ENCODE measurements at regions not wholly inside any gene's neighbourhood (a gene's known extent, or its start where the extent isn't known, plus 50 kb on each side); places are given as distances from the start of the nearest gene placed in this dataset.

DNA sequence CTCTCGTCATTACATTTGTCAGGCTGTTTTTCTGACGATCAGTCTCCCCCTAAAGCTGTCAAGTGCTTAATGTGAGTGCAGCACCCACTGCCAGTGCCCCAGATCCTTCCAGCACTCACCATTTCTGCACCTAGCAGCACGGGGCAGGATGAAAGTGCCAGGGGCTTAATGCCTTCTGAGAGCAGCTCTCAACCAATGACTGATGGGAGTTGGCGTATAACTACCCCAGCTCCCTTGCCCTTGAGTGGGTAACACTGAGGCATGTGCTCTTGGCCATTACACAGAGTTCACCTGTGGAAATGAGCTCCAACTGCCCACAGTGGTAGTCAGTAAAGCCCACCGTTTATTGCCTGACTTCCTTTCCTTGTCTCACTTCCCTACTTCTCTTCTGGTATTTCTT is 226.2 kb upstream of the BCOR start:
- H3K27me3 ChIP-seq (ENCODE audit: insufficient read depth, low read depth), result no peaks in the 10 kb centered on the region
- no peak overlapping the region for H2AFZ ChIP-seq
- no peak overlapping the region for H3K4me3 ChIP-seq
- H3K4me2 ChIP-seq, result no peak overlapping the region
- ChIA-PET CTCF (no interaction called here), POLR2A (ENCODE audit: unreplicated experiment) (no interaction called here)
- H3K36me3 ChIP-seq (ENCODE audit: low read depth), result no peaks in the 10 kb centered on the region
- no peaks in the 10 kb centered on the region for H3K9me2 ChIP-seq (ENCODE audit: insufficient read depth)
- DNase-seq, result no peak
- TF ChIP-seq, protein P1, sequence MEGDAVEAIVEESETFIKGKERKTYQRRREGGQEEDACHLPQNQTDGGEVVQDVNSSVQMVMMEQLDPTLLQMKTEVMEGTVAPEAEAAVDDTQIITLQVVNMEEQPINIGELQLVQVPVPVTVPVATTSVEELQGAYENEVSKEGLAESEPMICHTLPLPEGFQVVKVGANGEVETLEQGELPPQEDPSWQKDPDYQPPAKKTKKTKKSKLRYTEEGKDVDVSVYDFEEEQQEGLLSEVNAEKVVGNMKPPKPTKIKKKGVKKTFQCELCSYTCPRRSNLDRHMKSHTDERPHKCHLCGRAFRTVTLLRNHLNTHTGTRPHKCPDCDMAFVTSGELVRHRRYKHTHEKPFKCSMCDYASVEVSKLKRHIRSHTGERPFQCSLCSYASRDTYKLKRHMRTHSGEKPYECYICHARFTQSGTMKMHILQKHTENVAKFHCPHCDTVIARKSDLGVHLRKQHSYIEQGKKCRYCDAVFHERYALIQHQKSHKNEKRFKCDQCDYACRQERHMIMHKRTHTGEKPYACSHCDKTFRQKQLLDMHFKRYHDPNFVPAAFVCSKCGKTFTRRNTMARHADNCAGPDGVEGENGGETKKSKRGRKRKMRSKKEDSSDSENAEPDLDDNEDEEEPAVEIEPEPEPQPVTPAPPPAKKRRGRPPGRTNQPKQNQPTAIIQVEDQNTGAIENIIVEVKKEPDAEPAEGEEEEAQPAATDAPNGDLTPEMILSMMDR (conservative IDR thresholded peaks at IDR 0.05), result no peak
- no peaks in the 10 kb centered on the region for H3K9me3 ChIP-seq (ENCODE audit: insufficient read depth, low read depth)
- BruUV-seq (replicated peaks), result no TSS peak
- H3F3A ChIP-seq (ENCODE audit: insufficient read depth, low read depth), result no peaks in the 10 kb centered on the region
- H3K27ac ChIP-seq, result no peak overlapping the region
- H3K4me1 ChIP-seq (replicated peaks; ENCODE audit: insufficient read depth), result no peaks in the 10 kb centered on the region
- intact Hi-C loops (cut with micrococcal nuclease; ENCODE audit: unreplicated experiment), result no loop called here
- no peaks in the 10 kb centered on the region for H3K79me2 ChIP-seq (ENCODE audit: low read depth)
- no peaks in the 10 kb centered on the region for H4K20me1 ChIP-seq (ENCODE audit: insufficient read depth)

DNA sequence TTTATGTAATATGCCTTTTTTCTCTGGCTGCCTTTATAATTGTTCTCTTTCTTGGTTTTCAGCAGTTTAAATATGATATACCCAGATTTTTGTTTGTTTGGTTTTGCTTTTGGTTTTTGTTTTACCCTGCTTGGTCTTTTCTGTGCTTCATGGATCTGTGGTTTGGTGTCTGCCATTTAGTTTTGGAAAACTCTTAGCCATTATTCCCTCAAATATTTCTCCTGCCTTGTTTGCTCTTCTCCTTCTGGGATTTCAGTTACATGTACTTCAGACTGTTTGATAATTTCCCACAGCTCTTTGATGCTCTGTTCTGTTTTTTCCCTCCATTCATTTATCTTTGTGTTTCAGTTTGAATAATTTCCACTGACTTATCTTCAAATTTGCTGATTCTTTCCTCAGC is 223.1 kb upstream of the BCOR start:
- no peak overlapping the region for H3K4me3 ChIP-seq
- no TSS peak for BruUV-seq (replicated peaks)
- no peaks in the 10 kb centered on the region for H4K20me1 ChIP-seq (ENCODE audit: insufficient read depth)
- no peaks in the 10 kb centered on the region for H3K27me3 ChIP-seq (ENCODE audit: insufficient read depth, low read depth)
- no peaks in the 10 kb centered on the region for H3K9me3 ChIP-seq (ENCODE audit: insufficient read depth, low read depth)
- no peak overlapping the region for H3K4me2 ChIP-seq
- no peaks in the 10 kb centered on the region for H3K4me1 ChIP-seq (replicated peaks; ENCODE audit: insufficient read depth)
- no peak overlapping the region for H2AFZ ChIP-seq
- no peak overlapping the region for H3K27ac ChIP-seq
- POLR2A ChIA-PET (ENCODE audit: unreplicated experiment), result no interaction called here
- TF ChIP-seq, protein P1 (conservative IDR thresholded peaks at IDR 0.05), result no peak
- TF ChIP-seq EZH2 (IDR thresholded peaks at IDR 0.05; ENCODE audit: low read depth), result no peak
- no peaks in the 10 kb centered on the region for H3K79me2 ChIP-seq (ENCODE audit: low read depth)
- CTCF ChIA-PET, result no interaction called here
- H3K9me2 ChIP-seq (ENCODE audit: insufficient read depth), result no peaks in the 10 kb centered on the region
- intact Hi-C loops (cut with micrococcal nuclease; ENCODE audit: unreplicated experiment), result no loop called here
- DNase-seq, result no peak
- no peaks in the 10 kb centered on the region for H3F3A ChIP-seq (ENCODE audit: insufficient read depth, low read depth)
- no peaks in the 10 kb centered on the region for H3K36me3 ChIP-seq (ENCODE audit: low read depth)

DNA sequence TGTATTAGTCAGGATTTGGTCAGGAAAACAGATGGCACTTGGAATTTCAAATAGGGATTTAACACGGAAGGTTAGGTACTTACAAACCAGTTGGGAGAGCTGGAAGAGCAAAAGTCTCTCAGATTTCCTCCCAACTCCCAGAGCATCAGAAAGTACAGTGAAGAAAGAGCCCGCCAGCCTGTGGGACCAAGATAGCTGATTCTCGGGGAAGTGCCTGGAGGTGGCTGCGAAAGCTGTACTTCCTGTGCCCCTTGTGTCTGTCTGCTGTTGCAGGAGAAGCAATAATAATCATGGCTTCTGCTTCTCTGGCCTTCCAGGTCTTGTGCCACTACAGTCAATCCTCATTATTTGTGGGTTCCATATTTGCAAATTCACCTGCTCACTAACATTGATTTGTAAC is 221.0 kb upstream of the BCOR start:
- Histone ChIP-seq H3K4me3 (no peak overlapping the region), H3K27me3 (ENCODE audit: insufficient read depth, low read depth) (no peaks in the 10 kb centered on the region), H3K4me1 (replicated peaks; ENCODE audit: insufficient read depth) (no peaks in the 10 kb centered on the region), H3K9me2 (ENCODE audit: insufficient read depth) (no peaks in the 10 kb centered on the region), H3K79me2 (ENCODE audit: low read depth) (no peaks in the 10 kb centered on the region), H3F3A (ENCODE audit: insufficient read depth, low read depth) (no peaks in the 10 kb centered on the region), H3K27ac (no peak overlapping the region), H2AFZ (no peak overlapping the region), H3K36me3 (ENCODE audit: low read depth) (no peaks in the 10 kb centered on the region), H3K4me2 (no peak overlapping the region), H4K20me1 (ENCODE audit: insufficient read depth) (no peaks in the 10 kb centered on the region), H3K9me3 (ENCODE audit: insufficient read depth, low read depth) (no peaks in the 10 kb centered on the region)
- POLR2A ChIA-PET (ENCODE audit: unreplicated experiment), result no interaction called here
- DNase-seq, result no peak
- intact Hi-C loops (cut with micrococcal nuclease; ENCODE audit: unreplicated experiment), result no loop called here
- BruUV-seq (replicated peaks), result no TSS peak
- CTCF ChIA-PET, result no interaction called here
- no peak for TF ChIP-seq EZH2 (IDR thresholded peaks at IDR 0.05; ENCODE audit: low read depth)
- TF ChIP-seq, protein P1 (conservative IDR thresholded peaks at IDR 0.05), result no peak

All from PC-9 (cell line).